ENCODE measurements at regions not wholly inside any gene's neighbourhood (a gene's known extent, or its start where the extent isn't known, plus 50 kb on each side); places are given as distances from the start of the nearest gene placed in this dataset.

GRCh38 chr1:11338284-11338924, 65.4 kb downstream of the UBIAD1 start:
- DNase-seq (ENCODE audit: low read depth) = no peak
- no peak for TF ChIP-seq CTCF (IDR thresholded peaks at IDR 0.05; ENCODE audit: insufficient read depth, low read depth, low read length)
- no peak overlapping the region for H3K4me3 ChIP-seq (ENCODE audit: low read depth, low read length)

- H3K4me3 ChIP-seq (ENCODE audit: low read depth, low read length) = no peak overlapping the region
- DNase-seq (ENCODE audit: low read depth) = no peak
- no peak for TF ChIP-seq CTCF (IDR thresholded peaks at IDR 0.05; ENCODE audit: insufficient read depth, low read depth, low read length)
Observed at GRCh38 chr1:11339346-11340232, 66.6 kb downstream of the UBIAD1 start.

- DNase-seq (ENCODE audit: low read depth) = no peak
- no peak overlapping the region for H3K4me3 ChIP-seq (ENCODE audit: low read depth, low read length)
- TF ChIP-seq CTCF (IDR thresholded peaks at IDR 0.05; ENCODE audit: insufficient read depth, low read depth, low read length) = no peak
Observed at GRCh38 chr1:11340233-11340632, 67.2 kb downstream of the UBIAD1 start.

- no peak for DNase-seq (ENCODE audit: low read depth)
Observed at GRCh38 chr1:11341901-11342552, 69.0 kb downstream of the UBIAD1 start.

GRCh38 chr1:11342621-11343032, 69.6 kb downstream of the UBIAD1 start:
- no peak overlapping the region for H3K4me3 ChIP-seq (ENCODE audit: low read depth, low read length)
- TF ChIP-seq CTCF (IDR thresholded peaks at IDR 0.05; ENCODE audit: insufficient read depth, low read depth, low read length) = no peak
- DNase-seq (ENCODE audit: low read depth) = no peak

More at GRCh38 chr1:11341901-11342552, 69.0 kb downstream of the UBIAD1 start:
- H3K4me3 ChIP-seq (ENCODE audit: low read depth, low read length) = no peak overlapping the region
- TF ChIP-seq CTCF (IDR thresholded peaks at IDR 0.05; ENCODE audit: insufficient read depth, low read depth, low read length) = no peak

- DNase-seq (ENCODE audit: low read depth) = no peak
- TF ChIP-seq CTCF (IDR thresholded peaks at IDR 0.05; ENCODE audit: insufficient read depth, low read depth, low read length) = no peak
- no peak overlapping the region for H3K4me3 ChIP-seq (ENCODE audit: low read depth, low read length)
Observed at GRCh38 chr1:11345971-11346715, 73.1 kb downstream of the UBIAD1 start.

Data from fibroblast of villous mesenchyme (primary cell).